MM.1S (cell line): ENCODE measurements at regions not wholly inside any gene's neighbourhood (a gene's known extent, or its start where the extent isn't known, plus 50 kb on each side); places are given as distances from the start of the nearest gene placed in this dataset.

Experiments
- CTCF ChIP-seq: fragments of 300-600 bp; sonication (generic); IDR thresholded peaks from 2 replicates; pipeline ENCODE4 v1.5.1; 2016; ENCODE audit warnings: antibody characterized with exemption, low read length, mixed read lengths
- EZH2phosphoT487 ChIP-seq: fragments of 300-600 bp; sonication (generic); IDR thresholded peaks from 2 replicates; pipeline ENCODE4 v1.6.1; 2018; ENCODE audit warnings: antibody characterized with exemption, low read length

GRCh38 chr4:25535701-25536473, 119.8 kb upstream of the SLC34A2 start:
- TF ChIP-seq CTCF (no peak), EZH2phosphoT487 (no peak)
